ENCODE measurements at regions not wholly inside any gene's neighbourhood (a gene's known extent, or its start where the extent isn't known, plus 50 kb on each side); places are given as distances from the start of the nearest gene placed in this dataset.

GRCh38 chr3:44061268-44061667, 180.4 kb upstream of the TOPAZ1 start:
- H3K4me2 ChIP-seq (ENCODE audit: low read depth, low read length, poor library complexity, severe bottlenecking): no peak overlapping the region
- no peaks in the 10 kb centered on the region for H3K79me2 ChIP-seq (ENCODE audit: insufficient read depth, low read length)

GRCh38 chr3:44061961-44062360, 179.7 kb upstream of the TOPAZ1 start:
- Histone ChIP-seq H3K4me2 (ENCODE audit: low read depth, low read length, poor library complexity, severe bottlenecking) (no peak overlapping the region), H4K20me1 (ENCODE audit: insufficient read depth, low read length, poor library complexity, severe bottlenecking) (no peaks in the 10 kb centered on the region), H2AFZ (ENCODE audit: low read length) (no peak overlapping the region), H3K79me2 (ENCODE audit: insufficient read depth, low read length) (no peaks in the 10 kb centered on the region), H3K9ac (ENCODE audit: low read depth, low read length, poor library complexity, severe bottlenecking) (no peak overlapping the region), H3K27me3 (ENCODE audit: insufficient read depth, low read length, poor library complexity, severe bottlenecking) (no peaks in the 10 kb centered on the region), H3K9me2 (replicated peaks; ENCODE audit: low read depth, low read length) (no peaks in the 10 kb centered on the region), H3K4me1 (ENCODE audit: insufficient read depth, low read length, poor library complexity, severe bottlenecking) (peaks cover 9% of the 10 kb centered on the region), H3K4me3 (ENCODE audit: low read length, poor library complexity, severe bottlenecking) (no peak overlapping the region), H3K36me3 (ENCODE audit: insufficient read depth, low read length) (no peaks in the 10 kb centered on the region), H3K9me3 (ENCODE audit: insufficient read depth, low read depth, low read length) (no peaks in the 10 kb centered on the region), H3F3A (ENCODE audit: low read depth) (no peaks in the 10 kb centered on the region)
- TF ChIP-seq EZH2phosphoT487 (IDR thresholded peaks at IDR 0.05; ENCODE audit: borderline replicate concordance) (no peak), CTCF (conservative IDR thresholded peaks at IDR 0.05; ENCODE audit: low read length) (no peak)

More at GRCh38 chr3:44061268-44061667, 180.4 kb upstream of the TOPAZ1 start:
- Histone ChIP-seq H3K9me3 (ENCODE audit: insufficient read depth, low read depth, low read length) (no peaks in the 10 kb centered on the region), H2AFZ (ENCODE audit: low read length) (no peak overlapping the region), H3K9me2 (replicated peaks; ENCODE audit: low read depth, low read length) (no peaks in the 10 kb centered on the region), H3F3A (ENCODE audit: low read depth) (no peaks in the 10 kb centered on the region), H3K9ac (ENCODE audit: low read depth, low read length, poor library complexity, severe bottlenecking) (no peak overlapping the region), H3K27me3 (ENCODE audit: insufficient read depth, low read length, poor library complexity, severe bottlenecking) (no peaks in the 10 kb centered on the region), H3K36me3 (ENCODE audit: insufficient read depth, low read length) (no peaks in the 10 kb centered on the region), H3K4me1 (ENCODE audit: insufficient read depth, low read length, poor library complexity, severe bottlenecking) (peaks cover 9% of the 10 kb centered on the region), H3K4me3 (ENCODE audit: low read length, poor library complexity, severe bottlenecking) (no peak overlapping the region), H4K20me1 (ENCODE audit: insufficient read depth, low read length, poor library complexity, severe bottlenecking) (no peaks in the 10 kb centered on the region)
- TF ChIP-seq CTCF (conservative IDR thresholded peaks at IDR 0.05; ENCODE audit: low read length) (no peak), EZH2phosphoT487 (IDR thresholded peaks at IDR 0.05; ENCODE audit: borderline replicate concordance) (no peak)

GRCh38 chr3:44065311-44066094, 176.2 kb upstream of the TOPAZ1 start:
- H2AFZ ChIP-seq (ENCODE audit: low read length): no peak overlapping the region
- no peaks in the 10 kb centered on the region for H3K9me2 ChIP-seq (replicated peaks; ENCODE audit: low read depth, low read length)
- no peaks in the 10 kb centered on the region for H4K20me1 ChIP-seq (ENCODE audit: insufficient read depth, low read length, poor library complexity, severe bottlenecking)
- peaks cover 1% of the 10 kb centered on the region for H3K4me1 ChIP-seq (ENCODE audit: insufficient read depth, low read length, poor library complexity, severe bottlenecking)
- H3K36me3 ChIP-seq (ENCODE audit: insufficient read depth, low read length): no peaks in the 10 kb centered on the region
- no peaks in the 10 kb centered on the region for H3K9me3 ChIP-seq (ENCODE audit: insufficient read depth, low read depth, low read length)
- no peak for TF ChIP-seq EZH2phosphoT487 (IDR thresholded peaks at IDR 0.05; ENCODE audit: borderline replicate concordance)
- peak; percentile 33; the same call in 1 of the 2 replicates for TF ChIP-seq CTCF (conservative IDR thresholded peaks at IDR 0.05; ENCODE audit: low read length)
- H3K4me3 ChIP-seq (ENCODE audit: low read length, poor library complexity, severe bottlenecking): no peak overlapping the region
- H3K79me2 ChIP-seq (ENCODE audit: insufficient read depth, low read length): no peaks in the 10 kb centered on the region
- H3K4me2 ChIP-seq (ENCODE audit: low read depth, low read length, poor library complexity, severe bottlenecking): no peak overlapping the region
- H3F3A ChIP-seq (ENCODE audit: low read depth): no peaks in the 10 kb centered on the region
- no peak overlapping the region for H3K9ac ChIP-seq (ENCODE audit: low read depth, low read length, poor library complexity, severe bottlenecking)
- H3K27me3 ChIP-seq (ENCODE audit: insufficient read depth, low read length, poor library complexity, severe bottlenecking): no peaks in the 10 kb centered on the region

Measured in Loucy (cell line).